Panc1 (cell line): ENCODE measurements at regions not wholly inside any gene's neighbourhood (a gene's known extent, or its start where the extent isn't known, plus 50 kb on each side); places are given as distances from the start of the nearest gene placed in this dataset.

ENCODE experiments used
- CTCF ChIP-seq: fragments of 450-650 bp; IDR thresholded peaks from 2 replicates; pipeline ENCODE4 v1.5.1; 2017; ENCODE audit warnings: mild to moderate bottlenecking
- TCF7L2 ChIP-seq: IDR thresholded peaks from 2 replicates; pipeline ENCODE4 v1.6.1; 2011; ENCODE audit warnings: mild to moderate bottlenecking, low read depth, low read length, inconsistent platforms

DNA sequence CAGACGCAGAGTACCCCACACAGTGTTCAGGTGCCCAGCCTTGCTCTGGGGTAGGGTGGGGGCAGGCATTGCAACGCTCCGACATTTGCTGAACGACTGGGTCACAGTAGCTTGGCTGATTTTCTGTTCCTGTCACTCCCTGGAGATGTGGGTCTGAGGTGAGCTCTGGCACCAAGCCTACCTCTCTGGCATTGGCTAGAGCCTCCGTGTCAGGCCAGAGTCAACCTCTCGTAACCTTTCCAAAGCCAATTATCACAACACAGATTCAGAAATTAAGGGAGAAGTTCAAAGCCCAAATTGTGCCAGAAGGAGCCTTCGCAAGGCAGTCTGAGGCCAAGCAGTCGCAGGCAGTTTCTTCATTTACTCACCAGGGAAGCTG, 117.2 kb downstream of the IRS2 start:
- TF ChIP-seq CTCF (no peak), TCF7L2 (no peak)
